T47D (cell line): ENCODE measurements at regions not wholly inside any gene's neighbourhood (a gene's known extent, or its start where the extent isn't known, plus 50 kb on each side); places are given as distances from the start of the nearest gene placed in this dataset.
A peak's percentile ranks its signal among the peaks of the same experiment; 100 is the strongest.

Experiments
- DNase-seq, 2 experiments: peaks; one replicate each; pipeline versions ENCODE4 v3.0.0 to v3.0.0-alpha.2; 2011 to 2012; ENCODE audit warnings: low read depth in 1 of 2, low spot score in 1 of 2
- JUND ChIP-seq: IDR thresholded peaks from 2 replicates; pipeline ENCODE4 v1.6.1; 2012; ENCODE audit warnings: low read depth
- in situ Hi-C: cut with HindIII; loops from 2 replicates; pipeline ENCODE4 v1.10.0; 2016; ENCODE audit warnings: low sequenced_read_pairs, low pct_unique_long_range_greater_than_20kb

- TF ChIP-seq JUND = no peak
- in situ Hi-C loops = no loop called here
These were observed 476.8 kb upstream of the C9orf72 start for GRCh38 chr9:28050046-28050445.

GRCh38 chr9:28050941-28051340 lies 477.7 kb upstream of the C9orf72 start:
- no peak for TF ChIP-seq JUND
- in situ Hi-C loops = no loop called here
- no peak for DNase-seq

More at GRCh38 chr9:28050046-28050445, 476.8 kb upstream of the C9orf72 start:
- DNase-seq = no peak

- DNase-seq = no peak
- TF ChIP-seq JUND = no peak
- in situ Hi-C loops = no loop called here
These were observed 478.6 kb upstream of the C9orf72 start for GRCh38 chr9:28051559-28052503.

- no peak for DNase-seq
- in situ Hi-C loops = no loop called here
- TF ChIP-seq JUND = no peak
These were observed 480.0 kb upstream of the C9orf72 start for GRCh38 chr9:28053096-28053777.

GRCh38 chr9:28056006-28056405 lies 482.7 kb upstream of the C9orf72 start:
- no peak for DNase-seq
- in situ Hi-C loops = no loop called here
- no peak for TF ChIP-seq JUND

- in situ Hi-C loops = no loop called here
- no peak for TF ChIP-seq JUND
These were observed 483.2 kb upstream of the C9orf72 start for GRCh38 chr9:28056466-28056865.

GRCh38 chr9:28059192-28059591 lies 485.9 kb upstream of the C9orf72 start:
- in situ Hi-C loops = no loop called here
- no peak for TF ChIP-seq JUND
- DNase-seq = no peak

More at GRCh38 chr9:28056466-28056865, 483.2 kb upstream of the C9orf72 start:
- no peak for DNase-seq

- peak in 1 of 2 experiments; percentile 1 for DNase-seq
- in situ Hi-C loops = no loop called here
- no peak for TF ChIP-seq JUND
These were observed 491.0 kb upstream of the C9orf72 start for GRCh38 chr9:28064241-28064815.

- in situ Hi-C loops = no loop called here
- no peak for TF ChIP-seq JUND
These were observed 500.0 kb upstream of the C9orf72 start for GRCh38 chr9:28073270-28073669.

GRCh38 chr9:28079677-28080076 lies 506.4 kb upstream of the C9orf72 start:
- no peak for TF ChIP-seq JUND
- in situ Hi-C loops = no loop called here
- no peak for DNase-seq

More at GRCh38 chr9:28073270-28073669, 500.0 kb upstream of the C9orf72 start:
- peak; percentile 7 to 70 for DNase-seq

- no peak for TF ChIP-seq JUND
- in situ Hi-C loops = no loop called here
- no peak for DNase-seq
These were observed 509.4 kb upstream of the C9orf72 start for GRCh38 chr9:28082671-28083070.

GRCh38 chr9:28086881-28087280 lies 513.6 kb upstream of the C9orf72 start:
- no peak for DNase-seq
- no peak for TF ChIP-seq JUND
- in situ Hi-C loops = no loop called here
